ENCODE measurements at regions not wholly inside any gene's neighbourhood (a gene's known extent, or its start where the extent isn't known, plus 50 kb on each side); places are given as distances from the start of the nearest gene placed in this dataset.
"Not testable (repeated sequence)": the region's sequence is repeated elsewhere in the genome, so short reads cannot be mapped to it uniquely, and the experiment has no call there.

DNA sequence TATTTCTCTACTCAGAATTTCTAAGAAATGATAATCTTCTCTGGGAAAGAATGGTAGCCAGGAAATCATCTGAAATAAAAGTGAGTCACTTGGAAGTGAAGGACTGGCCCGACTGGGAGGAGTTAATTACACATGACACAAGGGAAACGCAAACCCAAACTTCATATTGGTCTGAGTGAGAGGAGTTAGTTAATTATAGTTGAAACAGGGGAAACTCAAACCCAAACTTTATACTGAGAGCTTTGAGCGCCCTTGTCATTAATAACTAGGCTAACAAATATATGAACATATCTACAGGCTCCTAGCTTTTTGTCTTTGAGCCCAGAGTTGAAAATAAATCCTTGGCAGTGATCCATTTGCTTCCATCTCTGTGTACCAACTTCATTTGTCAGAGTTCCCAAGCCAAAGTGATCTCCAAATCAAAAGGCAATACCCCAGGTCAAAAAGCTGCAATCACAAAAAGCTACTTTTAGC is 187.8 kb upstream of the COL3A1 start:
- ATAC-seq (ENCODE audit: low FRiP score) (peak; percentile 81), DNase-seq (ENCODE audit: low spot score) (no peak)
- TF ChIP-seq CTCF (IDR thresholded peaks at IDR 0.05) = no peak

DNA sequence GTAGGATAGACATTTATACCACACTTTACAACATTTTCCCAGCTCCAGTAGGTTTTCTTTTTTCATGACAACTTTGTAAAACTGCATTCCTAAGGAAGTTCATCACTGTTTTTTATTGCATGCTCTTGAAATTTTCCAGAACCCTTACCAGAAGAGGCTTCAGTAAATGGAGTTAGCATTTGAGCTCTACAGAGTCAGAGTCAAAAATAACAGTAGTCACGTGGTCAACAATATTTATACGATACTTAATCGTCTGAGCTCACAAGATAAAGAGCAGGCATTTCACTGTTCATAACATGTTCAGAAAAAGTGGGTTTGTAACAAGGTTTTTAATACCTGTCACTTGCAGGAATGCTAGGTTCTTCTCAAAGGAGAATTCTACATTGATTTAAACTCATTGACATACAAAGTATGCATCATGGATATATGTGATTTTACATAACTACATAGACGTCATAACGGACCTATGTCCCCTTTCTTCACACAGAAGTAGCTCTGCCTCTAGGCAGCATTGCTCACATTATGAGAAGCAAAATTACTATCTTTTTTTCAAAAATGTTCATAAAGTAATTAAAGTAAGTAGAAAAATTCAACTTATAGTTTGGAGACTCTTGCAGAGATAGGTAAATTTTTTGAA is 187.0 kb upstream of the COL3A1 start:
- DNase-seq (ENCODE audit: low spot score) (no peak), ATAC-seq (ENCODE audit: low FRiP score) (peak; percentile 82)
- no peak for TF ChIP-seq CTCF (IDR thresholded peaks at IDR 0.05)

DNA sequence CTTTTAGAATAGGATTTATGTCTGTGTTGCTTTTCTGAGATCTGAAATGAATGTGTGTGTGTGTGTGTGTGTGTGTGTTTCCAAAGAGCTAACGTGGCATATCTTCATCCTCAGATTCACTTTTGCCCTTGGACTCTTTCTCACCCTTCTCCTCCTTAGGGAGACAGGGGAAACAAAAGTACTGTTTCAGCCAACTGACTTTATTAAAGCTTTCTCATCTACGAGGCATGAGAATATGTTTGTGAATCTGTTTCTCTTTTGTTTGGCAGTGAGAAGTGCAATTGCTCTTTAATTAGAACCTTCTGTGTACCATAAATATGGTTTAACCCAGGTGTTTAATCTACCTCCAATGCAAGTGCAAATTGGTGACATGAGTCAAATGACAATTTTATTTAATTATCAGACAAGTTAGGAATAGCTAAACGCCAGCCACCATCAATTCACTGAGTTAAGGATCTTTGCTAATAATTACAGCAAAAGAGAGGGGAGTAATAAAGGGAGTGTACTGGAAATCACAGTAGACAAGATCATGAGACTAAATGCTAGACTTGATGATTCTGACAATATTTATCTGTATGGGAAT is 186.4 kb upstream of the COL3A1 start:
- TF ChIP-seq CTCF (IDR thresholded peaks at IDR 0.05) = no peak
- no peak for DNase-seq (ENCODE audit: low spot score)
- ATAC-seq (ENCODE audit: low FRiP score) = no peak

- DNase-seq (ENCODE audit: low spot score) (peak; percentile 53), ATAC-seq (ENCODE audit: low FRiP score) (peak; percentile 55)
- TF ChIP-seq CTCF (IDR thresholded peaks at IDR 0.05) = no peak
These were observed 185.6 kb upstream of the COL3A1 start for GRCh38 chr2:188788621-188789020.

DNA sequence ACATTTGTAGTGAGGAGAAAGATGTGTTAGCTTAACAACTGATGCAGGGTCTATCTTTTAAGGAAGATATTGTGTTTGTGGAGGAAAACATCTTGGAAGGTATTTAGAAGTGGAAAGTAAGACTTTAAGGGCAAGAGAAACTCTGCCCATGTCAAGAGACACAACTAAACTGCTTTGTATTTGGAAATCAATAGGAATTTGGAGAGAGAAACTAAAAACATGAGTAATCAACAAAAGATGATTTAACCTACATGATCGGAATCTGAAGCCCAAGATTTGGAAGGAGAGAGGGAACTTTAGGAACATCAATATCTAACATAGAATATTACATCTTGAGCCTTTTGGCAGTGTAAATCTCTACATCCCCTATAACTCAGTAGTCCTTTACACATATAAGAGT is 184.2 kb upstream of the COL3A1 start:
- ATAC-seq (ENCODE audit: low FRiP score) = no peak

GRCh38 chr2:188794453-188794852 is 179.7 kb upstream of the COL3A1 start:
- DNase-seq (ENCODE audit: low spot score); ATAC-seq (ENCODE audit: low FRiP score): not testable (repeated sequence)

More for the DNA sequence above, 184.2 kb upstream of the COL3A1 start:
- no peak for TF ChIP-seq CTCF (IDR thresholded peaks at IDR 0.05)
- DNase-seq (ENCODE audit: low spot score) = no peak

DNA sequence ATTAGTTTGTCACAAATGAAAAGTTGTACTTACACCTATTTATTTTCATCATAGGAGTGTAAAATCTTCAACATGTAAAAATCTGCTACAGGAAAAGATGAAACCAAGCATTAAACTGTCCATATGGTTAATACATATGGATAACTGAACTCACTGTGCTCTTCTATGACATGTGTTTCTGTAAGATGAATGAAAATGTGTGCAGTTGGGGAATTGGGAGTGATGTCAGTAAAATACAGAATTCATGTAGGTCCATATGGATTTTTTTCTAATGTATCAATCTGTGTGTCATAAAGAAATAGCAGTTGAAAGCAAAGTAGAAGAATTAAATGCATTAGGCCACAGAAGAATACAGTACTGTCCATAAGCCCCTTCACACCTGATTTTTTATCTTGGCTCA is 178.4 kb upstream of the COL3A1 start:
- no peak for ATAC-seq (ENCODE audit: low FRiP score)
- no peak for TF ChIP-seq CTCF (IDR thresholded peaks at IDR 0.05)
- no peak for DNase-seq (ENCODE audit: low spot score)
